Rectal smooth muscle tissue (tissue), 1 donor: ENCODE measurements at regions not wholly inside any gene's neighbourhood (a gene's known extent, or its start where the extent isn't known, plus 50 kb on each side); places are given as distances from the start of the nearest gene placed in this dataset.

ENCODE experiments used
- H3K27ac ChIP-seq: one replicate; pipeline ENCODE4 v1.7.0; 2013; ENCODE audit warnings: low read depth, low read length, inconsistent platforms
- H3K27me3 ChIP-seq: one replicate; pipeline ENCODE4 v1.7.0; 2013; ENCODE audit warnings: low read length; ENCODE audit not compliant: control insufficient read depth, insufficient read depth
- H3K36me3 ChIP-seq: one replicate; pipeline ENCODE4 v1.7.0; 2013; ENCODE audit warnings: low read length; ENCODE audit not compliant: control insufficient read depth, insufficient read depth
- H3K4me1 ChIP-seq: one replicate; pipeline ENCODE4 v1.7.0; 2013; ENCODE audit warnings: low read length; ENCODE audit not compliant: control insufficient read depth, insufficient read depth
- H3K4me3 ChIP-seq: one replicate; pipeline ENCODE4 v1.7.0; 2013; ENCODE audit warnings: low read length
- H3K9ac ChIP-seq: one replicate; pipeline ENCODE4 v1.7.0; 2013; ENCODE audit warnings: low read length

DNA sequence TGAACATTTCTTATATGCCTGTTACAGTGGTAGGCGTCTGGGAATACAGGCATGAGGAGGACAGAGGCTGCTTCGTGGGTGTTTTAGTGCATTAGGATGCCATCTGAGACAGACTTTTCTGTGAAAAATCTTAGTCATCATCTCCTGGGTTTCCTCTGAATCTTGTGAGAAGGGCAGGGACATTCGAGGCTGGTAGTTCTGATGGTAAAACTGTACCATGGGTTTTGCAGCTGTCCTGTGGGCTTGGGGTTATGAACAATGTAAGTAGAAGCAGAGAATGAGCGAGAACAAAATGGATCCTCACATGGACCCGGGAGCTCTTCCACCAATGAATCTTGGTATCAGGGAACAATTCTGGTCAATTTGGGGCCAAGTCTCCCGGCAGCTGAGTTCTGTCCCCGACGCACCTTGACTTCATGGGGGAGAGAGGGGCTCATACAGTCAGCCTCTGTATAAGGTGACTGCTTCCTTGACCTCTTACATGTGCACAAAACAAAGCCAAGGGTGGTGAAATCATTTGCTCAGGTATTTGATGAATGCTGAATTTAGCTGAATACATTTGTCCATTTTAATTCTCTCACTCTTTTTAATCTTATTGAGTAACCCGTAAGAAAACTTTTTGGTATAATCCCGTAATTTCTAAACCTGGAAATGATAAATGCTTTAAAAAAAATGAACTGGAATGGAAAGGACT is 63.6 kb upstream of the ERRFI1 start:
- H3K4me3 ChIP-seq, result no peak overlapping the region
- H3K27ac ChIP-seq, result no peak overlapping the region
- H3K4me1 ChIP-seq, result no peaks in the 10 kb centered on the region

DNA sequence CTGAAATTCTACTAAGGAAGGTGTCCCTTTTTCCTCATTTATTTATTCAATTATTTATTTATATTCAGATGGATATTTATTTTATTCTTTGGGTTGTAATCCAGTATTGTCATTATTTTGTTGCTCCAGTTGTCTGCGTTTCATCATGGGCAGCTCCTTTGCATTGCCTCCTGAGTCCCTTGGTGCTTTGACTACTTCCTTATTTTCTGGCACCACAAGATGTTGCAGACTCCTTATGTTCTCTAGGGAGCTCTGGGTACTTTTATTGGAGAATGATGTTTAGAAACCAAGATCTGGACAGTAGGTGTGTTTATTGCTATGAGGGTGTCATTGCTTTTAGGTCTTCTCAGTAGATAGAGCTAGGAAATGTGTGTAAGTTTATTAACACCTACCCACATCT is 59.9 kb upstream of the ERRFI1 start:
- Histone ChIP-seq H3K27ac (no peak overlapping the region), H3K4me3 (no peak overlapping the region), H3K9ac (no peak overlapping the region), H3K4me1 (peaks cover 12% of the 10 kb centered on the region), H3K36me3 (no peaks in the 10 kb centered on the region), H3K27me3 (no peaks in the 10 kb centered on the region)

More for the DNA sequence above, 63.6 kb upstream of the ERRFI1 start:
- H3K36me3 ChIP-seq, result no peaks in the 10 kb centered on the region
- no peaks in the 10 kb centered on the region for H3K27me3 ChIP-seq
- no peak overlapping the region for H3K9ac ChIP-seq

DNA sequence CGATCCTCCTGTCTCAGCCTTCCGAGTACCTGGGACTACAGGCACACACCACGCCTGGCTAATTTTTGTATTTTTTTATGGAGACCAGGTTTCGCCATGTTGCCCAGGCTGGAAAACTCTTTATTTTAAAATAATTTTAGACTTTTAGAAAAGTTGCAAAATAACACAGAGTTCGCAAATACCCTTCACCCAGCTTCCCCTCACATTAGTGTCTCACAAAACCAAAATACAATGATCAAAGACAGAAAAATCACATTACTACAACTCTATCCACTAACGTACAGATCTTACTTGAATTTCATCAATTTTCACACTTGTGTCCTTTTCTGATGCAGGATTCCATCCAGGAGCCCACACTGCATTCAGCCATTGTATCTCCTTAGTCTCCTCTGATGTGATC is 58.8 kb upstream of the ERRFI1 start:
- Histone ChIP-seq H3K9ac (no peak overlapping the region), H3K4me3 (no peak overlapping the region), H3K27me3 (no peaks in the 10 kb centered on the region), H3K27ac (no peak overlapping the region), H3K36me3 (no peaks in the 10 kb centered on the region), H3K4me1 (peaks cover 12% of the 10 kb centered on the region)

DNA sequence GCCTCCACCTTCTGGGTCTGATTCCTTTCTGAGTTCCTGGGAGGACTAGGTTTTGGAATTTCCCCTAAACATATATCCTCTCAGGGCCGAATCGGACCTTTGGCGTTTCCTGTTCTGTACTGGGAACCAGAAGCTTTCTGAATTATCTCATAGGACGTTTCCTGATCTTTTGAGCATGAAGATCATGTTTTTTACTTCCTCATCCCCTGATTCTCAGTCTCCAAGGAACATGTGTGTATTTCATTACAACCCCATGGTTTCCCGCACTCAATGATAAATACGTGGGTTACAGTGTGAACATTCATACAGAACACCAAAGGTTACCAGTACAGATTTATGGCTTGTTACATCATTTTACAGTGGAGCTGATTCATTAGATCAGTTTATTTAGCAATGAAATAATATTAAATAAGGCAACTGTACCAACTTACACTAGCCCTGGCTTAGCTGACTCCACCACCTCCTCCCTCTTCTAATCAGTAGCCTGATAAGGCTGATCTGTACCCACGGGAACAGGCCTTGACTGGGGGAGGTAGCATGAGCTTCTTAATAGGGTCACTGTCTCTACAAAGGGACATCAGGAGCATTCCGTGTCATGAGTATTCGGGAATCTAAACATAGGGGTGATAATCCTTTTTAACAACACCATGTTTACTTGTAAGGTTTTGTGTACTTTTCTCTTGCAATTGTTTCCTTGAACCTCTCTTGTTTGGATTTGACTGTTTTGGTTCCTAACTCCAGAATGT is 57.8 kb upstream of the ERRFI1 start:
- no peaks in the 10 kb centered on the region for H3K36me3 ChIP-seq
- H3K4me1 ChIP-seq, result peaks cover 12% of the 10 kb centered on the region
- peak overlapping the region; percentile 60 for H3K27ac ChIP-seq
- no peak overlapping the region for H3K4me3 ChIP-seq
- no peak overlapping the region for H3K9ac ChIP-seq
- no peaks in the 10 kb centered on the region for H3K27me3 ChIP-seq

DNA sequence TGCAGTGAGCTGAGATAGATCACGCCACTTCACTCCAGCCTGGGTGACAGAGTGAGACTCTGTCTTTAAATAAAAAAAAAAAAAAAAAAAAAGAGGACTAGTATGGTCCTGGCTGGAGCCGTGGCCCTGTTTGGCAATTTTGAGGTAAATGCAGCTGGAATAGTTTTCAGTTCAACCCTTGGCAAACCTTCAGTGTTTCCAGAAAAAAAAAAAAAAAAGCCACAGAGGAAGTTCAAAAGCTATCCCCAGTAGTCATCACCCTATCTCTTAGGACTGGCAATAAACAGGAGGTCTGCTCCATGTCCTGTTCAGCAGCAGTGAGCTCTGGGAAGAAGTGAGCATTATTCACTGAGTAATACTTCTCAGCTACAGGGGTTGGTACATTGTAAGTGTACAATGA is 56.8 kb upstream of the ERRFI1 start:
- Histone ChIP-seq H3K27me3 (no peaks in the 10 kb centered on the region), H3K27ac (peak overlapping the region; percentile 44), H3K4me3 (no peak overlapping the region), H3K9ac (no peak overlapping the region), H3K36me3 (no peaks in the 10 kb centered on the region), H3K4me1 (peaks cover 18% of the 10 kb centered on the region)

DNA sequence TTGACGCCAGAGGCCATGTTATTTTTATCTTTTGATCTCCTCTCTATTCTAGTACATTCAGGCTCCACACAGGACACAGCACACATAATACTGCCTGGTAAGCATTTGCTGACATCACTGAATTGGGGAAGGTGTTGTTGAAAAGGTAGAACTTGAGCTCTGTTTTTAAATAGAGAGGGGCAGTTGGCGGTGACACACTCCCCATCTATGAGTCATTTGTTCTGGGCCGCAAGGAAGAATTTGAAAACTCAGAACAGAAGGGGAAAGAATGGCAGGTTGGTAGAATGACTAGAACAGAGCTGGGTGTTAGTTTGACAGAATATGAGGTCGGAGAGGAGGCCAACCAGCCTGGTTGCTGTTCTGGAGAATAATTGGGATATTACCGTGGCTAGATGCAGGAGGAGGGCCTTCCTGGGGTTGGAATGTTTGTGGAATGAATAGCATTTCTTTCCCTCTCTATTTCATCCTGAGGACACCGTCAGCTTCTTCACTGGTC is 52.1 kb upstream of the ERRFI1 start:
- Histone ChIP-seq H3K27ac (peak overlapping the region; percentile 69), H3K36me3 (no peaks in the 10 kb centered on the region), H3K27me3 (no peaks in the 10 kb centered on the region), H3K4me3 (no peak overlapping the region), H3K9ac (no peak overlapping the region), H3K4me1 (peaks cover 12% of the 10 kb centered on the region)

DNA sequence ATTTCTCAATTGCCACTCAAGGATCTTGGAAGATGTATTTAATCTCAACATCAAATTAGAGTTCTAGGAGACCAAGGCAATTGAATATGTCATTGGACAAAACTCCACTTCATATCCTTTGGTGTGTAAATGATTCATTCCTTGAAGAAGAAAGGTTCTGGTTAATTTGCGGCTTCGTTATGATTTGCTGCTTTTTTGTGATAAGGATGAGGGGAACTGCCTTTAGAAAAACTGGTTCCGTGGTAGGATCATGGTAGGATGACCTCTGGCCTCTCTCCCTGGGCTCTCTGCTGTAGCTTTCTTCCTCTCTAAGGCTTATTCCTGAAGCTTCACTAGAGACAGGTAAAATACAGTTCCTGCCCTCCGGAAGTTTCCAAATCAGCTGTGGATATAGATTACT is 51.5 kb upstream of the ERRFI1 start:
- no peaks in the 10 kb centered on the region for H3K36me3 ChIP-seq
- no peak overlapping the region for H3K4me3 ChIP-seq
- no peaks in the 10 kb centered on the region for H3K27me3 ChIP-seq
- H3K4me1 ChIP-seq, result peaks cover 9% of the 10 kb centered on the region
- H3K27ac ChIP-seq, result peak overlapping the region; percentile 69
- no peak overlapping the region for H3K9ac ChIP-seq

DNA sequence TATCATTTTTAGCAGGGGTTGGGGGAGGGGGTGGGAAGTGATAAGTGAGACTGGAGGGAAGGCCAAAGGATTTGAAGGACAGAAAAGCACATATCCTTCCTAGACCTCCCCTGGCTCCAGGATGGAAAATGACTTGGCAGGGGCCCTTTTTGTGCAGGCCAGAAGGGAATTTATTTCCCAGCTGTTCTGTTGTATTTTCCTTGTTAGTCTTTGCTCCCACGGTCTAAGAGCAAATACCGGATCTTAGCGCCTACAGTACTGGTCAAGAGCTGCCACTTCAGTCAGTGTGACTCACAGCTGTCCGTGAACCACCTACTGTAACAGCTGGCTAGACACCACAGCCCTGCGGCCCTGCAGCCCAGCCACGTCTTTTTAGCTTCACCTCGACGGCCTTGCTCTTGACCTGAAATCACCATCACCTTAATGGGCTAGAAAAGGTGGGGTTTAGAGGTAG is 51.0 kb upstream of the ERRFI1 start:
- peak overlapping the region; percentile 69 for H3K27ac ChIP-seq
- H3K9ac ChIP-seq, result no peak overlapping the region
- peaks cover 9% of the 10 kb centered on the region for H3K4me1 ChIP-seq
- H3K36me3 ChIP-seq, result no peaks in the 10 kb centered on the region
- no peaks in the 10 kb centered on the region for H3K27me3 ChIP-seq
- H3K4me3 ChIP-seq, result no peak overlapping the region

DNA sequence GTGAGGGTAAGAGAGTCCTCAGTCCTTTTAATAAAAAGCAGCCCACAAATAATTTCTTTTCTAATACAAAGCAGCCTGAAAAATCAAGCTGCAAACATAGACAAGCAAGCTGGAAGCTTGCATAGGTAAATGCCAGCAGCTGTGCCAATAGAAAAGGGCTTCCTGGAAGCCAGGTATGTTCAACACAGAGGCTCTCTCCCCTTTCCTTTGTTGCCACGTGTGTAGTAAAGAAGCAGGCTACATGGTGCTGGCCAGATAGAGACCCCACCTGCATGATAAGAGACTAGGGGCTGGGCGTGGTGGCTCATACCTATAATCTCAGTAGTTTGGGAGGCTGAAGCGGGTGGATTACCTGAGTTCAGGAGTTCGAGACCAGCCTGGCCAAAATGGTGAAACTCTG is 50.1 kb upstream of the ERRFI1 start:
- Histone ChIP-seq H3K27ac (no peak overlapping the region), H3K4me3 (no peak overlapping the region), H3K36me3 (no peaks in the 10 kb centered on the region), H3K4me1 (peaks cover 9% of the 10 kb centered on the region), H3K9ac (no peak overlapping the region), H3K27me3 (no peaks in the 10 kb centered on the region)
